ENCODE measurements at regions not wholly inside any gene's neighbourhood (a gene's known extent, or its start where the extent isn't known, plus 50 kb on each side); places are given as distances from the start of the nearest gene placed in this dataset.

DNA sequence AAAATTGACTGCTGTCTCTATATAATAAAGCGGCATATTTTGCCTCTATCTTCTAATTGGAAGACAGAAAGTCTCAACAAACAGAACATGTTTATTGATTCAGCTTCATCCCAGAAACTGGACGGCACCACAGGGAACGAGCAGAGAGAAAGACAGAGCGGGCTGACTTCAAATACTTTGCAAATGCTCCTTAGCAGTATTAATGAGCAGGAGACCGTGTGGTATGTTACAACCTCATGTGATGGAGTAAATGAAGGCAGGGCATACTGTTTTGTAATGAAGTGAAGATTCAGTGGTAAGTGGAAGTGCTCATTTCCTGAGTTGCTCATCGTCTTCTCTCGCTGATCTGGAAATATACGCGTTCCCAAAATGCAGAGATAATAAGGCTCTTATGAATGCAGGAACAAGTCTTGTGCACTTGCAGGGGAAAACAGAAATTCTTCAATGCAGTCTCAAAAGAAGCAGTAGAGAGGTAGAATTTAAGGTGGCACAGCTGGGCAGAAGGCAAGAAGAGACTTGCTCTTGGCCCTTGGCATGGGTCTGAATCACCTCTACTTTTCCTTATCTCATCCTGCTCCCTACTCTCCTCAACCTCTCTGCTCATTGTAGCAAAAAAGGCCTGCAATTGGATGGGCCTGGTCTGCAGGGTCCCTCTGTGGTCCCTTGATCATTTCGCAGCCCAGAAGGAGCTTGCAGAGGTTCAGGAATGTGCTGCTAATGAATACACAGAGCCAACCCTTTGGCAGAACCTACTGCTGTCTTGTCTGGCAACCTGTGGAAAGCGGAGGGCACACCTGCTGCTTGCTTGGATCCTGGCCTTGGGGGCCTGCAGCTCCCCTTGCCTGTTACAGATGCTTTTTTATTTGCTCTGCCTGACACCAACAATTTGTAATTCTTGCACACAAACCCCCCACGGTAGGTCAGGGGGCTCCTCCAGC, 604.9 kb upstream of the CFAP20DC start:
- no peaks in the 10 kb centered on the region for H3K36me3 ChIP-seq
- DNase-seq: no peak
- TF ChIP-seq POLR2A (IDR thresholded peaks at IDR 0.05): no peak
- TF ChIP-seq POLR2AphosphoS5 (IDR thresholded peaks at IDR 0.05): no peak
- TF ChIP-seq, protein P1, sequence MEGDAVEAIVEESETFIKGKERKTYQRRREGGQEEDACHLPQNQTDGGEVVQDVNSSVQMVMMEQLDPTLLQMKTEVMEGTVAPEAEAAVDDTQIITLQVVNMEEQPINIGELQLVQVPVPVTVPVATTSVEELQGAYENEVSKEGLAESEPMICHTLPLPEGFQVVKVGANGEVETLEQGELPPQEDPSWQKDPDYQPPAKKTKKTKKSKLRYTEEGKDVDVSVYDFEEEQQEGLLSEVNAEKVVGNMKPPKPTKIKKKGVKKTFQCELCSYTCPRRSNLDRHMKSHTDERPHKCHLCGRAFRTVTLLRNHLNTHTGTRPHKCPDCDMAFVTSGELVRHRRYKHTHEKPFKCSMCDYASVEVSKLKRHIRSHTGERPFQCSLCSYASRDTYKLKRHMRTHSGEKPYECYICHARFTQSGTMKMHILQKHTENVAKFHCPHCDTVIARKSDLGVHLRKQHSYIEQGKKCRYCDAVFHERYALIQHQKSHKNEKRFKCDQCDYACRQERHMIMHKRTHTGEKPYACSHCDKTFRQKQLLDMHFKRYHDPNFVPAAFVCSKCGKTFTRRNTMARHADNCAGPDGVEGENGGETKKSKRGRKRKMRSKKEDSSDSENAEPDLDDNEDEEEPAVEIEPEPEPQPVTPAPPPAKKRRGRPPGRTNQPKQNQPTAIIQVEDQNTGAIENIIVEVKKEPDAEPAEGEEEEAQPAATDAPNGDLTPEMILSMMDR (IDR thresholded peaks at IDR 0.05): no peak
- no peak for TF ChIP-seq EP300 (IDR thresholded peaks at IDR 0.05)
- whole genome bisulfite sequencing, 2 donors: 81 to 89% methylated on average over 12 of the region's 12 CpGs
- no peaks in the 10 kb centered on the region for H3K4me1 ChIP-seq
- intact Hi-C loops (cut with DNase I): no loop called here
- H3K9me3 ChIP-seq: peaks cover 0 to 5% (median 2%) of the 10 kb centered on the region in 4 donors
- H3K27me3 ChIP-seq: no peaks in the 10 kb centered on the region
- H3K27ac ChIP-seq: no peak overlapping the region
- no peak overlapping the region for H3K4me3 ChIP-seq

DNA sequence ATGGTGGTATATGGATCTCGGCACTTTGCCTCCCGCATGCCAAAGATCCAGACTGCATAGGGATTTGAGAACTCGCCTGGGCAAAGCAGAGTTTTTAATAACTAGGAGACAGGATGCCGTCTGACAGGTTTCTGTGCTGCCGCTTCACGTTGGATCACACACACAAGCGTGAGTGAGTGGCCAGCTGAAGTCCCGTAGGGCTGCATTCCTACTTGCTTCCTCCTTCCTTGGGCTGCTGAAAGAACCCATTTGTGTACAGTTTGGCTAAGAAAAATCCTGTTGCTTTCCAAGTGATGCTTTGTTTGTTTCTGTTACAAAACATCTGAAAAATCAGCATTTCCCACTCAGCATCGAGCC, 604.3 kb upstream of the CFAP20DC start:
- intact Hi-C loops (cut with DNase I): no loop called here
- Histone ChIP-seq H3K4me3 (no peak overlapping the region), H3K4me1 (no peaks in the 10 kb centered on the region), H3K9me3 (peaks cover 0 to 8% (median 2%) of the 10 kb centered on the region in 4 donors), H3K36me3 (no peaks in the 10 kb centered on the region), H3K27me3 (no peaks in the 10 kb centered on the region), H3K27ac (peak overlapping the region in 1 of 4 donors; percentile 43)
- 80 to 81% methylated on average over 9 of the region's 9 CpGs for WGBS, 2 donors
- DNase-seq: peak; percentile 68
- TF ChIP-seq EP300 (IDR thresholded peaks at IDR 0.05) (no peak), POLR2AphosphoS5 (IDR thresholded peaks at IDR 0.05) (no peak), POLR2A (IDR thresholded peaks at IDR 0.05) (no peak)
- TF ChIP-seq, protein P1 (IDR thresholded peaks at IDR 0.05): no peak

DNA sequence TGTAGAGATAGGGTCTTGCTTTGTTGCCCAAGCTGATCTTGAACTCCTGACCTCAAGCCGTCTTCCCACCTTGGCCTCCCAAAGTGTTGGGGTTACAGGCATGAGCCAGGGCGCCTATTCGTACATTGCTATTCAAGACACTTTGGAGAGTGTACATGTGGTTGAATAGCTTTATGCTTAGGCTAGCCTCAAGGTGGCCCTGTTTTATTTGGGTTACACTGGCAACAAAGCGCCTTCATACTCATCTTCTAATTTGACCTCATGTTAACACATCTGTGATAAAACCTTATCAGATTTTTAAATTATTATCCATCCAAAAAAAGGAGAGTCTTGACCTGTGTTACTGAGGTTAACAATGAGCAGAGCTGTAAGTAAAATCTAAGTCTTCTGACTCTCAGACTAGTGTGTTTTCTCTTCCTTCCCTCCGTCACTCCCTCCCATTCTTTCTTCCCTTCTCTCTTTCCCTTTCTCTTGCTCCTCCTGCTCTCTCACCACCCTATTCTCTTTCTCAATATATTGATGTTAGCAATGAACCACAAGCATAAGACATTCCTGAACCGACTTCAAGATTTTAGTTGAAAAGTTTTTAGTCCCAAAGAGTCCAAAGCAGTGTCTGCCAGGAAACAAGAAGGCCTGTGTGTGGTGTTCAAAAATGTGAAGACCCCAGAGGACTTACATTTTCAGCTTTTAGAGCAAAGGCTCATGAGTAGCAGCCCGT, 603.7 kb upstream of the CFAP20DC start:
- TF ChIP-seq, protein P1 (IDR thresholded peaks at IDR 0.05): no peak
- TF ChIP-seq EP300 (IDR thresholded peaks at IDR 0.05) (no peak), POLR2AphosphoS5 (IDR thresholded peaks at IDR 0.05) (no peak), POLR2A (IDR thresholded peaks at IDR 0.05) (no peak)
- no peaks in the 10 kb centered on the region for H3K4me1 ChIP-seq
- H3K9me3 ChIP-seq: peaks cover 0 to 8% (median 2%) of the 10 kb centered on the region in 4 donors
- H3K4me3 ChIP-seq: no peak overlapping the region
- WGBS, 2 donors: 89% methylated on average over 7 of the region's 7 CpGs
- H3K27me3 ChIP-seq: no peaks in the 10 kb centered on the region
- H3K36me3 ChIP-seq: no peaks in the 10 kb centered on the region
- peak overlapping the region in 1 of 4 donors; percentile 43 for H3K27ac ChIP-seq
- intact Hi-C loops (cut with DNase I): no loop called here
- DNase-seq: no peak

DNA sequence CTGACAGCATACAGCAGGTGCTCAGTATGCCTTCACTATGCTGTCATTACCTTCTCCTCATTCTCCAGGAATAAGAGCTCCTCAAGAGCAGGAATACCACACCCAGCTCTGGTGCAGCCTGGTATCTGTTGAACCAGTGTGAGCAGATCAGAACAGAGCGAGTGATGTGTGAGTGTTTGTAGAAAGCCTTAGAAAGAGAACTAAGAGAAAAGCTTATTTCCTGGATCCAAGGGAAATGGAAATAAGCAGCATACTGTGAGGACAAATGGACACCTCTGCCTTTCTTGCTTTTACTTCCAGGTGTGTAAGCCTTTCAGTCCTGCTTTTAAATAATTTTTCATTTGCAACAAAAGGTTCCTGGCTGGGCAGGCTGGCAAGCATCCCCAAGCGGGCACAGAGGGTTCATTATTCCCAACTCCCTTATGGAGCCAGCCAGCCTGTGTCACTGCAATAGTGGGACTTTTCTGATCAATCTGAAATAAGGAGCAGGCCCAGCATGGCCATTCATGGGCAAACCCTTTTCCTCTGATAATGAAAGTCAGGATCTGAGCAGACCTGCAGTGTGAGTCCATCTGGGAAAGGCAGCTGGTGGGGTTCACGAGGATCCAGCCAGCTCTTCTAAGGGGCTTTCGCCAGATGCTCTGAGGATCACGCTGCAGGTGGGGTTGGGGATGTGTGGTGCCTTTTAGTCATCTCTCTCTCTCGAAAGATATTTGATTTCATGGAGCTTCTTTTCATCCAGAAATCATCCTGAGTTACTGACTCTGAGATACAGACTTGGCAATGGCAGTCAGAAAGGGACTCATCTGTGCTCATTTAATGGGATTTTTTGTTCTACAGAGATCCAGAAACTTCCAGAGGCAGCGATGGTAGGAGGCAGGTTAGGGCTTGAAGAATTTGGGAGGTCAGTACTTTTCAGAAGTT, 594.9 kb upstream of the CFAP20DC start:
- H3K9me3 ChIP-seq: peaks cover 0 to 4% (median under 1%) of the 10 kb centered on the region in 4 donors
- WGBS, 2 donors: 93 to 94% methylated on average over 7 of the region's 7 CpGs
- no peak overlapping the region for H3K27ac ChIP-seq
- TF ChIP-seq POLR2AphosphoS5 (IDR thresholded peaks at IDR 0.05): no peak
- TF ChIP-seq POLR2A (IDR thresholded peaks at IDR 0.05): no peak
- TF ChIP-seq EP300 (IDR thresholded peaks at IDR 0.05): no peak
- TF ChIP-seq, protein P1 (IDR thresholded peaks at IDR 0.05): no peak
- no peaks in the 10 kb centered on the region for H3K36me3 ChIP-seq
- peaks cover 0 to 15% (median 0%) of the 10 kb centered on the region in 3 donors for H3K27me3 ChIP-seq
- H3K4me1 ChIP-seq: no peaks in the 10 kb centered on the region
- no peak overlapping the region for H3K4me3 ChIP-seq
- DNase-seq: no peak
- intact Hi-C loops (cut with DNase I): no loop called here

All from sigmoid colon (tissue), 6 donors.